GM13976 (cell line): ENCODE measurements at regions not wholly inside any gene's neighbourhood (a gene's known extent, or its start where the extent isn't known, plus 50 kb on each side); places are given as distances from the start of the nearest gene placed in this dataset.
"Not testable (repeated sequence)": the region's sequence is repeated elsewhere in the genome, so short reads cannot be mapped to it uniquely, and the experiment has no call there.

Experiments
- DNase-seq: peaks from one replicate; pipeline ENCODE4 v3.0.0; 2012; ENCODE audit warnings: low spot score
- in situ Hi-C: fragments of 300-500 bp; cut with MboI; formaldehyde crosslinking; loops from one replicate; pipeline ENCODE4 v1.12.0; 2022; ENCODE audit warnings: low sequenced_read_pairs, mixed read lengths, inconsistent platforms; ENCODE audit not compliant: unreplicated experiment
- TF ChIP-seq, protein P1 (sequence below): IDR thresholded peaks from 2 replicates; pipeline ENCODE4 v1.5.1; 2012; ENCODE audit warnings: borderline replicate concordance, mild to moderate bottlenecking; ENCODE audit not compliant: insufficient read depth; ENCODE audit errors: extremely low read depth, missing control alignments, control extremely low read depth

DNA sequence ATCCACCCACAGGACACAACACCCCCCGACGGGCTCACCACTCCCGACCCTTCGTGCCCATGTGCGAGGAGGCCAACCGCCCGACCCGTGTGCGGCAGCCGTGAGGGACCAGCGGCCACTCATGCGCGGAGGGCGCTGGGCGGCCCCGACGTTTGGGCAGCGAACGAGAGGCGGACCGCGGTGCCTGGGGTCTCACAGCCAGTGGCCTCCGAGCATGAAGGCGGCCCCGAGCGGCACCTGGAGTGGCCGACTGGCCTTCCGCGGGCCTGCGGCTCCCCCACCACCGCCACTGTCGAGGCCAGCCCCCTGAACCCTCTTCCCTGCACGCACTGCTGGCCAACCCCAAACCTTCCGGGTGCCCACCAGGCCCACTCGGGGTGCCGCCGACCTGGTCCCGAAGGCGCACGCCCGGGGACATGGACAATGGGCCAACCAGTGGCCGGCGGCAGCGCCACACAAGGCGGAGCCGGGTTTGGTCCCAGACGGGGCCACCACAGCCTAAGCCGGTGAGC, 4274.9 kb upstream of the OR11H1 start:
- DNase-seq, result no peak
- TF ChIP-seq, protein P1, sequence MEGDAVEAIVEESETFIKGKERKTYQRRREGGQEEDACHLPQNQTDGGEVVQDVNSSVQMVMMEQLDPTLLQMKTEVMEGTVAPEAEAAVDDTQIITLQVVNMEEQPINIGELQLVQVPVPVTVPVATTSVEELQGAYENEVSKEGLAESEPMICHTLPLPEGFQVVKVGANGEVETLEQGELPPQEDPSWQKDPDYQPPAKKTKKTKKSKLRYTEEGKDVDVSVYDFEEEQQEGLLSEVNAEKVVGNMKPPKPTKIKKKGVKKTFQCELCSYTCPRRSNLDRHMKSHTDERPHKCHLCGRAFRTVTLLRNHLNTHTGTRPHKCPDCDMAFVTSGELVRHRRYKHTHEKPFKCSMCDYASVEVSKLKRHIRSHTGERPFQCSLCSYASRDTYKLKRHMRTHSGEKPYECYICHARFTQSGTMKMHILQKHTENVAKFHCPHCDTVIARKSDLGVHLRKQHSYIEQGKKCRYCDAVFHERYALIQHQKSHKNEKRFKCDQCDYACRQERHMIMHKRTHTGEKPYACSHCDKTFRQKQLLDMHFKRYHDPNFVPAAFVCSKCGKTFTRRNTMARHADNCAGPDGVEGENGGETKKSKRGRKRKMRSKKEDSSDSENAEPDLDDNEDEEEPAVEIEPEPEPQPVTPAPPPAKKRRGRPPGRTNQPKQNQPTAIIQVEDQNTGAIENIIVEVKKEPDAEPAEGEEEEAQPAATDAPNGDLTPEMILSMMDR, result no peak
- in situ Hi-C loops, result no loop called here

DNA sequence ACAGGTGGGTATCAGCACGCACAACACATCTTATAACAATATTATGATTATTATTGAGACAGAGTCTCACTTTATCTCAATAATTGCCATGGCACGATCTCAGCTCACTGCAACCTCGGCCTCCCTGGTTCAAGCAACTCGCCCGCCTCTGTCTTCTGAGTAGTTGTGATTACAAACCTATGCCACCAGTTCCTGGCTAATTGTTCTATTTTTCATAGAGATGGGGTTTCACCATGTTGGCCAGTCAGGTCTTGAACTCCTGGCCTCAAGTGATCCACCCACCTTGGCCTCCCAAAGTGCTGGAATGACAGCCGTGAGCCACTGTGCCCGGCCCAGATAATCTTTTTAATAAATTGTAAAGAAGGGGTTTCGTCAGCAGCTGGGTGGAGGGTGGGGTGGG, 4257.0 kb upstream of the OR11H1 start:
- in situ Hi-C loops, DNase-seq: not testable (repeated sequence)

DNA sequence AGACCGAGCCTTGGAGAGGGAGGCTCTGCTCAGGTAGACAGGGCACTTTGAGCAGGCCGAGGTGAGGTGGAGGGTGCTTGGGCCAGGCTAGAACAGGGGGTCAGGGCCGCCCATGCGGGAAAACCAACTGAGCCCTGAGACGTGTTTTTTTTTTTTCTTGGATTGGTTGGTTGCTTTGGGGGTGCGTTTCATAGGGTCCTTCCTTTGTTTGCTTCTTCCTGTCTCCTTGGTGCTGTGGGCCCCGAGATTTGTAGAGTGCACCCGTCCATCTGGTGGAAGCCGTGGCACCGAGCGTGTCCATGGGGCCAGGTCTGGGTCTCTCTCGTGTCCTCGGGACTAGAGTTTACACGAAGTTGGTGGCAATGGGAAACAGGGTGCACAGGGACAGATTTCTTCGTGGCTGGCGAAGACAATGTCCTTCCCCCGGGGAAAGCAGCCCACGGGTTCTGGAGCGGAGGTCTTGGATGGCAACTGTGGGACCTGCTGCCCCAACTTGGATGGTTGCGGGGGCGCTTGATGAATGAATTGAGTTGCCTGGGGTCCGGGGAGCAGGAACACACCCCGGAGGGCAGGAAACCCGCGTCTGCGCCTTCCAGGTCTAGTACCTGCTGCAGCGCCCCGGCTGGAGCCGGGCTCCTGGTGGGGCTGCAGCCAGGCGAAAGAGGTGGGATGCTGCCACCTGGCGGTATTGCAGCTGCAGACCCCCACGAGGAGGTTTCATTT, 4242.7 kb upstream of the OR11H1 start:
- DNase-seq, result peak; percentile 13
- in situ Hi-C loops, result not testable (repeated sequence)

DNA sequence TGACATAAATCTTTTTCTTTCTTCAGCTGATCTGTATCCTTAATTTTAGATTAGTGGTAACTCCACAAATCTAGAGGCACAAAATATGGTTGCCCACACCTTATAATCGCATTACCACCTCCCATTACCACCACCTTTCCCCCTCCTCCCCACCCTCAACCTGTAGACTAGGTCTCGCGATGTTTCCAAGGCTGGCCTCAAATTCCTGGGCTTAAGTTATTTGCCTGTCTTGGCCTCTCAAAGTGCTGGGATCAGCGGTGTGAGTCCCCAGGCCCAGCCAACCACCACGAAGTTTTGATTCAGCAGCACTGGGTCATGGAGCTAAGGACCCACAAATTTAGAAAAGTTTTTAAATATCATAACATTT, 4242.2 kb upstream of the OR11H1 start:
- in situ Hi-C loops, DNase-seq: not testable (repeated sequence)

DNA sequence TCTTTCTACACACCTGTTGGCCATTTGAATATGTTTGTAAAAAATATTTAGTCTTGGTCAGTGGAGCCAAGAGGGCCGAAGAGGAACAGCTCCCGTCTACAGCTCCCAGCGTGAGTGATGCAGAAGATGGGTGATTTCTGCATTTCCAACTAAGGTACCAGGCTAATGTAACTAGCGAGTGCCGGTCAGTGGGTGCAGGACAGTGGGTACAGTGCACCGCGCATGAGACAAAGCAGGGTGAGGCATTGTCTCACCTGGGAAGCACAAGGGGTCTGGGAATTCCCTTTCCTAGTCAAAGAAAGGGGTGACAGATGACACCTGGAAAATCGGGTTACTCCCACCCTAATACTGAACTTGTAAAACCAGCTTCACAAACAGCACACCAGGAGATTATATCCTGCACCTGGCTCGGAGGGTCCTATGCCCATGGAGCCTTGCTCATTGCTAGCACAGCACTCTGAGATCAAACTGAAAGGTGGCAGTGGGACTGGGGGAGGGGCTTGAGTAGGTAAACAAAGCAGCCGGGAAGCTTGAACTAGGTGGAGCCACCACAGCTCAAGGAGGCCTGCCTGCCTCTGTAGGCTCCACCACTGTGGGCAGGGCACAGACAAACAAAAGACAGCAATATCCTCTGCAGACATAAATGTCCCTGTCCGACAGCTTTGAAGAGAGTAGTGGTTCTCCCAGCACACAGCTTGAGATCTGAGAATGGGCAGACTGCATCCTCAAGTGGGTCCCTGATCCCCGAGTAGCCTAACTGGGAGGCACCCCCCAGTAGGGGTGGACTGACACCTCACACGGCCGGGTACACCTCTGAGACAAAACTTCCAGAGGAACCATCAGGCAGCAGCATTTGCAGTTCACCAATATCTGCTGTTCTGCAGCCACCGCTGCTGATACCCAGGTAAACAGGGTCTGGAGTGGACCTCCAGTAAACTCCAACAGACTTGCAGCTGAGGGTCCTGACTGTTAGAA, 4239.5 kb upstream of the OR11H1 start:
- in situ Hi-C loops, result not testable (repeated sequence)

GRCh38 chr22:11298126-11298893, 4229.7 kb upstream of the OR11H1 start:
- DNase-seq, in situ Hi-C loops: not testable (repeated sequence)

More for the DNA sequence above, 4239.5 kb upstream of the OR11H1 start:
- not testable (repeated sequence) for DNase-seq

DNA sequence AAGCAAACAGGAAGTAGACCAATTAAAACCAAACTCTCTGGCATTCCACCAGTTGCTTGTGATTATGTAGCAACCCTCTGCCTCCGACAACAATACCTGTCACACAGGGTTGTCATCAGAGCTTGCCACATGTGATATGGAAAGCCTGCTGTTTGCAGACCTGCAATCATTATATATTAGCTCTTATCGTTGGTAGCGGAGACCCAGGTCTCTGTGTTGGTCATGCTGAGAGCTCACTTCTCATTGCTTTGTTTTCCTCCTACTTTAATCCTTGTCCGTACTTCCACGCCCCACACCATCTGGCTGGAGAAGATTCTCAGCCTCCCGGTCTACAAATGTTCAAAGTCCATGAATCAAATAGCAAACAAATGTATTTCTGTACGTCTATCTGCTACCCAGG, 4225.6 kb upstream of the OR11H1 start:
- DNase-seq, in situ Hi-C loops: not testable (repeated sequence)

DNA sequence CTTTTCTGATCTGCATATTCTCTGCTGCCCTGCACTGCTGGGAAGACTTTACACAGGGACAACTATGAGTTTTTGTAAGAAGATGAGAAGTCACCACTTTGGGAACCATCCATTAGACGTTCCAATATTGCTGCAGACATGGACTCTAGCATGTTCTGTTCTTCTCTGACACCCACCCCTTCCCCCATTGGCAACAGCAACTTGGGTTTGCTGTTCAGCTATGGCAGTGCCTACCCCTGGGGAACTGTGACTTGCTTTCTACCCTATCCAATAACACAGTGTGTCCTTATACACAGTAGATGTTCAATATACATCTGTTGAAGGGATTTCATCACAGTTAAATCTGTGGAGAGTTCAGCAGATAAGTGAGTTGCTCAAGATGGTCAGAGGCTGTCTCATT, 4225.1 kb upstream of the OR11H1 start:
- in situ Hi-C loops, DNase-seq: not testable (repeated sequence)

DNA sequence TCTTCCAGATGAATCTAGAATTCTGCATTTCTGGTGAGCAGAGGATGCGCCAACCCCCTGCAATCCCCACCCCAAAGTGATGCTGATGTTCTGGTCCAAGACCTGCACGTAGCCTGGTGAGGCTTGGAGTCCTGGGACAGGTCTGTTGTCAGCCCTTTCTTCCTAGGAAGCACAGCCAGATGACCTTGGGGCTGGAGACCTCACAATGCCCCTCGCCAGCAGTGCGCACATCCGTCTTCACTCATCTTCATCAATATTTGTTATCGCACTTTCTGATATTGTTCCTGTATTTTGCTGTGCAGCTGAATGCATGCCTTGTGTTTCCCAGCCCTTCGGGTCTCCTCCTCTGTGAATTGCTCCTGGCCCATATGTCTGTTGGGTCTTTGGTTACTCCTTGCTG, 4222.8 kb upstream of the OR11H1 start:
- DNase-seq, in situ Hi-C loops: not testable (repeated sequence)

DNA sequence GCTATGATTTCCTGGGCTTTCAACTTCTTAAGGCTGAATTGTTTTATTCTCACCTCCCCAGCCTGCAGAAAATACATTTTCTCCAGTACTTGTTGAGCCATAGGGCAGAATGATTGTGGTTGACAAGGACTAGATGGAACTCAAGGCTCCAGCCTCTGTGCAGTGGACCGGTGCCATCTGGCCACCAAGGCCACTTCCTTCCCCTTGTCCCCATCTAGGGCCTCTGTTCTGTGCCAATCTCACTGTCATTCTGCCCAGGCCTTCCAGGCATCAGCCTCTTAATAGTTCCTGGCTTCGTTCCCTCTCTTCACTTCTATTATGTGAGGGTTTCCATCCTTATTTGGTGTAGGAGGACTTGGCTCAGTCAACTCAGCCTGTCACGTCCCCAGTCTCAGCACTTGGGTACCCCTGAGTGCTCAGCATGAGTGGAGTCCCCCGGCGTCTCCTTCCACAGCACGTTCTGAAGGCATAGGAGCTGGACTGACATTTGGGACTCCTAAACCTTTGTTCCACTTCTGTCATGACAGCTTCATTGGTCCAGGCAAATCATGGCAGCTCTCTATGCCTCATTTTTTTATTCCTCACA, 4221.0 kb upstream of the OR11H1 start:
- DNase-seq, in situ Hi-C loops: not testable (repeated sequence)

DNA sequence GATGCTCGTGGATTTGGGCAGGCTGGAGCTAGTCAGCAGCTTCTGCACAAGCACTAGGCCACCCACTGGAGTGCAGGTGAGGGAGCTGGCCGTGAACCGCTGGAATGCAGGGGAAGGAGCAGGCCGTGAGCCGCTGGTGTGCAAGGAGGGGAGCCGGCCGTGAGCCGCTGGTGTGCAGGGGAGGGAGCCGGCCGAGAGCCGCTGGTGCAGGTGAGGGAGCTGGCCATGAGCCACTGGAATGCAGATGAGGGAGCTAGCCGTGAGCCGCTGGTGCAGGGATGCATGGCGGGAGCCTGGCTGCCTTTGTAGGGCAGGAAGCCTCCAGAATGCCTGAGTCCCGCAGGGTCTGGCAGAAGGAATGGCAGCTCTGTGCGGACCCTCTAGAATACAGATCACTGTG, 4220.0 kb upstream of the OR11H1 start:
- in situ Hi-C loops, result no loop called here
- no peak for DNase-seq
- TF ChIP-seq, protein P1, result no peak

DNA sequence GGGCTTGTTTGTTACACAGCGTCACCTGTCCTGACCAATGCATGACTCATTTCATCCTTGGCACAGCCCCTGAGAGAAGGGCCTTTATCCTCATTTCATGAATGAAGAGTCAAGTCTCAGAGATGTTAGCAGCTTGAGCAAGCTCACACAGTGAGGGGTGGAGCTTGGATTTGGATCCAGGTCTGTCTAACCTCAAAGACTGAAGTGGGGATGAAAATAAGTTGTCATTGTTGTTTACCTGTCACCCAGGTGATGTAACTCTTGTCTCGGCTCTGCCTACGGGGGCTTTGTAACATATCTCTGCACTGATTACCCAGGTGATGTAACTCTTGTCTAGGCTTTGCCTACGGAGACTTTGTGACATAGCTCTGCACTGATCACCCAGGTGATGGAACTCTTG, 4218.2 kb upstream of the OR11H1 start:
- DNase-seq, in situ Hi-C loops: not testable (repeated sequence)

DNA sequence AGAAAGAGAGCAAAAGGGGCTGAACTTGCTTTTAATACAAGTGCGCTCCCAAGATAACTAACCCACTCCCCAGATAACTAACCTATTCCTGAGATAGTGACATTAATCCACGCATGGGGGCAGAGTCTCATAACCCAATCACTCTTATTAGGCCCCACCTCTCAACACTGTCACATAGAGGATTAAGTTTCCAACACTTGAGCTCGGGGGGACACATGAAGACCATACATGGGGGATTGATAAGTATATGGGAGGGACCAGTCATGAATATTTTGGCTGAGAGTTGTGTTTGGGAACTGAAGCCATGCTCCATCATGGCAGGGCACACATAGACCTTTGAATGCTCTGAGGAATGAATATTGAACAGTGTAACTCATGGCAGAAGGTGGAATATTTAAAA, 4217.3 kb upstream of the OR11H1 start:
- DNase-seq, in situ Hi-C loops: not testable (repeated sequence)

DNA sequence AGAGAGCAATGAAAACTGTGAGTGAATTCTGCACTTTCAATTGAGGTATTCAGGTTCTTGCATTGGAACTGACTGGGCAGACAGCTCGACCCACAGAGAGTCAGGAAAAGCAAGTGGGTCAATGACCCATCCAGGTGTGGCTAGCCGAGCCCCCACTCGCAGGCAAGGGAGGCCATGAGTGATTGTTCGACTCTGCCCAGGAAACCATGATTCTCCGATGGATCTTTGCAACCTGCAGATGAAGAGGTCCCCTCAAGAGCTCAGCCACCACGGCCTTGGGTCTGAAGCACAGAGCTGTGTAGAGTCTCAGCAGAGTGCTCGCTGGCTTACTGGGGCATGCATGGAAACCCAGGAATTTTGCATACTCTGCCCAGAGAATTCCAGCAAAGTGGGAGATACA, 4215.4 kb upstream of the OR11H1 start:
- in situ Hi-C loops, DNase-seq: not testable (repeated sequence)
